ENCODE measurements at regions not wholly inside any gene's neighbourhood (a gene's known extent, or its start where the extent isn't known, plus 50 kb on each side); places are given as distances from the start of the nearest gene placed in this dataset.
"Not testable (repeated sequence)": the region's sequence is repeated elsewhere in the genome, so short reads cannot be mapped to it uniquely, and the experiment has no call there.

GRCh38 chr2:121064186-121064585 lies 220.8 kb downstream of the TFCP2L1 start:
- H3K27ac Mint-ChIP-seq = no peak overlapping the region
- no peaks in the 10 kb centered on the region for H3K4me1 Mint-ChIP-seq (ENCODE audit: low read depth)
- H3K36me3 Mint-ChIP-seq = no peaks in the 10 kb centered on the region
- no peaks in the 10 kb centered on the region for H3K9me3 Mint-ChIP-seq (ENCODE audit: low read depth)
- H3K4me3 Mint-ChIP-seq = no peak overlapping the region
- H3K27me3 Mint-ChIP-seq = peaks cover 7% of the 10 kb centered on the region

- Mint-ChIP-seq H3K27me3 (peaks cover 7% of the 10 kb centered on the region), H3K9me3 (ENCODE audit: low read depth) (no peaks in the 10 kb centered on the region), H3K4me3 (no peak overlapping the region), H3K27ac (no peak overlapping the region), H3K36me3 (no peaks in the 10 kb centered on the region), H3K4me1 (ENCODE audit: low read depth) (no peaks in the 10 kb centered on the region)
These were observed 219.8 kb downstream of the TFCP2L1 start for GRCh38 chr2:121065239-121065638.

- Mint-ChIP-seq H3K27me3 (peaks cover 7% of the 10 kb centered on the region), H3K4me3 (no peak overlapping the region), H3K27ac (no peak overlapping the region), H3K36me3 (no peaks in the 10 kb centered on the region), H3K9me3 (ENCODE audit: low read depth) (no peaks in the 10 kb centered on the region), H3K4me1 (ENCODE audit: low read depth) (no peaks in the 10 kb centered on the region)
These were observed 218.5 kb downstream of the TFCP2L1 start for GRCh38 chr2:121066526-121066925.

- H3K27ac Mint-ChIP-seq = no peak overlapping the region
- H3K4me3 Mint-ChIP-seq = no peak overlapping the region
- H3K27me3 Mint-ChIP-seq = peaks cover 6% of the 10 kb centered on the region
- H3K9me3 Mint-ChIP-seq (ENCODE audit: low read depth) = no peaks in the 10 kb centered on the region
- H3K4me1 Mint-ChIP-seq (ENCODE audit: low read depth) = no peaks in the 10 kb centered on the region
- no peaks in the 10 kb centered on the region for H3K36me3 Mint-ChIP-seq
These were observed 216.2 kb downstream of the TFCP2L1 start for GRCh38 chr2:121068851-121069250.

- Mint-ChIP-seq H3K27me3 (peaks cover 10% of the 10 kb centered on the region), H3K9me3 (ENCODE audit: low read depth) (no peaks in the 10 kb centered on the region), H3K4me3 (no peak overlapping the region), H3K4me1 (ENCODE audit: low read depth) (no peaks in the 10 kb centered on the region), H3K27ac (no peak overlapping the region), H3K36me3 (no peaks in the 10 kb centered on the region)
These were observed 215.5 kb downstream of the TFCP2L1 start for GRCh38 chr2:121069434-121069969.

- H3K4me1 Mint-ChIP-seq (ENCODE audit: low read depth); H3K27ac Mint-ChIP-seq; H3K36me3 Mint-ChIP-seq; H3K4me3 Mint-ChIP-seq; H3K9me3 Mint-ChIP-seq (ENCODE audit: low read depth); H3K27me3 Mint-ChIP-seq: not testable (repeated sequence)
These were observed 214.9 kb downstream of the TFCP2L1 start for GRCh38 chr2:121070061-121070460.

- H3K27me3 Mint-ChIP-seq = peaks cover 8% of the 10 kb centered on the region
- H3K4me3 Mint-ChIP-seq = no peak overlapping the region
- peaks cover 1% of the 10 kb centered on the region for H3K4me1 Mint-ChIP-seq (ENCODE audit: low read depth)
- no peak overlapping the region for H3K27ac Mint-ChIP-seq
- H3K9me3 Mint-ChIP-seq (ENCODE audit: low read depth) = no peaks in the 10 kb centered on the region
- H3K36me3 Mint-ChIP-seq = no peaks in the 10 kb centered on the region
These were observed 213.9 kb downstream of the TFCP2L1 start for GRCh38 chr2:121071034-121071504.

- Mint-ChIP-seq H3K27ac (no peak overlapping the region), H3K27me3 (peaks cover 12% of the 10 kb centered on the region), H3K4me1 (ENCODE audit: low read depth) (peaks cover 4% of the 10 kb centered on the region), H3K4me3 (no peak overlapping the region), H3K9me3 (ENCODE audit: low read depth) (no peaks in the 10 kb centered on the region), H3K36me3 (no peaks in the 10 kb centered on the region)
These were observed 212.2 kb downstream of the TFCP2L1 start for GRCh38 chr2:121072784-121073183.

GRCh38 chr2:121073320-121074210 lies 211.4 kb downstream of the TFCP2L1 start:
- no peaks in the 10 kb centered on the region for H3K9me3 Mint-ChIP-seq (ENCODE audit: low read depth)

GRCh38 chr2:121074293-121074932 lies 210.6 kb downstream of the TFCP2L1 start:
- no peak overlapping the region for H3K27ac Mint-ChIP-seq
- H3K4me3 Mint-ChIP-seq = no peak overlapping the region
- no peaks in the 10 kb centered on the region for H3K9me3 Mint-ChIP-seq (ENCODE audit: low read depth)
- no peaks in the 10 kb centered on the region for H3K36me3 Mint-ChIP-seq
- peaks cover 12% of the 10 kb centered on the region for H3K27me3 Mint-ChIP-seq
- H3K4me1 Mint-ChIP-seq (ENCODE audit: low read depth) = peaks cover 4% of the 10 kb centered on the region

More at GRCh38 chr2:121073320-121074210, 211.4 kb downstream of the TFCP2L1 start:
- no peak overlapping the region for H3K27ac Mint-ChIP-seq
- peaks cover 12% of the 10 kb centered on the region for H3K27me3 Mint-ChIP-seq
- H3K4me3 Mint-ChIP-seq = no peak overlapping the region
- H3K36me3 Mint-ChIP-seq = no peaks in the 10 kb centered on the region
- H3K4me1 Mint-ChIP-seq (ENCODE audit: low read depth) = peaks cover 4% of the 10 kb centered on the region

GRCh38 chr2:121075006-121075551 lies 209.9 kb downstream of the TFCP2L1 start:
- H3K27me3 Mint-ChIP-seq = peaks cover 12% of the 10 kb centered on the region
- no peaks in the 10 kb centered on the region for H3K36me3 Mint-ChIP-seq
- no peak overlapping the region for H3K4me3 Mint-ChIP-seq
- no peaks in the 10 kb centered on the region for H3K9me3 Mint-ChIP-seq (ENCODE audit: low read depth)
- H3K27ac Mint-ChIP-seq = no peak overlapping the region
- peaks cover 4% of the 10 kb centered on the region for H3K4me1 Mint-ChIP-seq (ENCODE audit: low read depth)

GRCh38 chr2:121075641-121076497 lies 209.1 kb downstream of the TFCP2L1 start:
- no peak overlapping the region for H3K4me3 Mint-ChIP-seq
- H3K27me3 Mint-ChIP-seq = peaks cover 12% of the 10 kb centered on the region
- no peak overlapping the region for H3K27ac Mint-ChIP-seq
- no peaks in the 10 kb centered on the region for H3K36me3 Mint-ChIP-seq
- peaks cover 4% of the 10 kb centered on the region for H3K4me1 Mint-ChIP-seq (ENCODE audit: low read depth)
- H3K9me3 Mint-ChIP-seq (ENCODE audit: low read depth) = no peaks in the 10 kb centered on the region

GRCh38 chr2:121076498-121076820 lies 208.5 kb downstream of the TFCP2L1 start:
- Mint-ChIP-seq H3K27ac (no peak overlapping the region), H3K9me3 (ENCODE audit: low read depth) (no peaks in the 10 kb centered on the region), H3K4me1 (ENCODE audit: low read depth) (peaks cover 4% of the 10 kb centered on the region)

GRCh38 chr2:121076885-121077549 lies 208.0 kb downstream of the TFCP2L1 start:
- no peaks in the 10 kb centered on the region for H3K9me3 Mint-ChIP-seq (ENCODE audit: low read depth)
- H3K4me1 Mint-ChIP-seq (ENCODE audit: low read depth) = peaks cover 4% of the 10 kb centered on the region
- H3K27me3 Mint-ChIP-seq = peaks cover 12% of the 10 kb centered on the region
- H3K4me3 Mint-ChIP-seq = no peak overlapping the region
- H3K36me3 Mint-ChIP-seq = no peaks in the 10 kb centered on the region
- no peak overlapping the region for H3K27ac Mint-ChIP-seq

More at GRCh38 chr2:121076498-121076820, 208.5 kb downstream of the TFCP2L1 start:
- no peak overlapping the region for H3K4me3 Mint-ChIP-seq
- H3K27me3 Mint-ChIP-seq = peaks cover 15% of the 10 kb centered on the region
- H3K36me3 Mint-ChIP-seq = no peaks in the 10 kb centered on the region

Measured in activated naive CD8-positive, alpha-beta T cell (primary cell).